Adrenal gland (tissue), 5 donors: ENCODE measurements at regions not wholly inside any gene's neighbourhood (a gene's known extent, or its start where the extent isn't known, plus 50 kb on each side); places are given as distances from the start of the nearest gene placed in this dataset.

ENCODE experiments used
- CTCF ChIP-seq, 6 experiments: fragments of 450-650 bp in 4 of 6; fragments of 200-600 bp in 2 of 6; sonication (generic) in 1 of 6; IDR thresholded peaks; 1 replicate in 5 of 6; 2 replicates in 1 of 6; pipeline versions ENCODE4 v1.5.1 to v1.8.0; 2016 to 2021; ENCODE audit warnings: antibody characterized with exemption in 6 of 6, mild to moderate bottlenecking in 2 of 6, moderate library complexity in 1 of 6
- POLR2A ChIP-seq, 2 donors: fragments of 450-650 bp; IDR thresholded peaks; one replicate each; pipeline ENCODE4 v1.6.1; 2017; ENCODE audit warnings: antibody characterized with exemption in 2 of 2, mild to moderate bottlenecking in 2 of 2, moderate library complexity in 1 of 2
- donor health status: DM: no; HTN: no; CAD: no.

- TF ChIP-seq CTCF (IDR thresholded peaks at IDR 0.05) (no peak), POLR2A (IDR thresholded peaks at IDR 0.05) (no peak)
Observed at GRCh38 chr12:92290350-92290695, 144.7 kb upstream of the BTG1 start.
